Nephron (organoid): ENCODE measurements at regions not wholly inside any gene's neighbourhood (a gene's known extent, or its start where the extent isn't known, plus 50 kb on each side); places are given as distances from the start of the nearest gene placed in this dataset.

ENCODE experiments used
- H3K27ac Mint-ChIP-seq, 3 experiments: 2 replicates each; pipeline ENCODE4 v1.8.0; 2020; ENCODE audit warnings: mixed read lengths in 3 of 3, mild to moderate bottlenecking in 2 of 3, moderate library complexity in 1 of 3
- H3K27me3 Mint-ChIP-seq: 2 replicates; pipeline ENCODE4 v1.8.0; 2021; ENCODE audit warnings: low read depth, mild to moderate bottlenecking, moderate library complexity, mixed read lengths
- H3K36me3 Mint-ChIP-seq: 2 replicates; pipeline ENCODE4 v1.8.0; 2020; ENCODE audit warnings: low read depth, mixed read lengths
- H3K4me1 Mint-ChIP-seq: 2 replicates; pipeline ENCODE4 v1.8.0; 2020; ENCODE audit warnings: mixed read lengths
- H3K4me3 Mint-ChIP-seq, 3 experiments: 2 replicates each; pipeline ENCODE4 v1.8.0; 2020; ENCODE audit warnings: mild to moderate bottlenecking in 3 of 3, mixed read lengths in 3 of 3, moderate library complexity in 2 of 3
- H3K9me3 Mint-ChIP-seq: 2 replicates; pipeline ENCODE4 v1.8.0; 2020; ENCODE audit warnings: mixed read lengths
- CTCF ChIP-seq, 3 experiments: fragments of 200-600 bp; sonication (generic); IDR thresholded peaks; one replicate each; pipeline ENCODE4 v1.5.0; 2021; ENCODE audit warnings: antibody characterized with exemption in 3 of 3; ENCODE audit not compliant: unreplicated experiment in 3 of 3

DNA sequence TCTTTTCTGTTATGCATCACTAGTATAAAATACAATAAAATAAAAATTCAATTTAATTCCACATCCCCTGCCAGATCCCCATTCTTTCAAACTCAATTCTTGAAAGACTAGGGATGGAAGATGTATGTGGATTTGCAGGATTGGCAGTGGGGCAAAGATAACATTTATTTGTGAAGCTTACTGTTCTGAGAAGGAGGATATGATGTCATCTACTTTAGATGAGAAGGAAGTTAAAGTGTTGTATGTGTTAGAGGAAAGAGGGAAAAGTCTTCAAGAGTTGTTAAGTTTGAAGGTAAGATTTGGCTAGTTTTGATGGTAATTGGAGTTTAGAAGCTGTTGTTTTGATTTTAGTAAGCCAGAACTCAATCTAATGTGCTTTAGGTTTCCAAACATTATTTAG is 845.1 kb upstream of the NR2F2 start:
- no peak for TF ChIP-seq CTCF (IDR thresholded peaks at IDR 0.05; ENCODE audit: unreplicated experiment in 3 of 3)
- H3K4me1 Mint-ChIP-seq, result no peaks in the 10 kb centered on the region
- H3K36me3 Mint-ChIP-seq, result peaks cover 3% of the 10 kb centered on the region
- H3K27me3 Mint-ChIP-seq, result no peaks in the 10 kb centered on the region
- H3K27ac Mint-ChIP-seq, result no peak overlapping the region
- H3K4me3 Mint-ChIP-seq, result no peak overlapping the region
- H3K9me3 Mint-ChIP-seq, result peaks cover 24% of the 10 kb centered on the region

DNA sequence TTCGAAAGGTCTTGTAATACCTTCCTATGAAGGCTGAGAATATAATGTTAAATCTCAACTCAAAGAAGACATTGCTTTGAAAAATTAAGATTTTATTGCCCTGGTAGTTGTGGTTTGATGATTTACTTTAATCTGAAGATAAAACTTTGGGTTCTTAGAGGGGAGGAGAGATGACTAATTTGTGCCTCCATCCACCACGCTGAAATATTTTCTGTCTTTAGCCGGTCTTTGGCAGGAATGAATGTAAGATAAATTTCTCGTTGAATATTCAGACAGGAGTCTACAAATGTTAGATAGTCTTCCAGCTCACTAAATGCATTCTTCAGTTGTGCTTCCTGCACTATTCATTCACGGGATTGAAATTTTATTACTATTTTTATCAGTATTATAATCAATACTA is 844.3 kb upstream of the NR2F2 start:
- H3K4me3 Mint-ChIP-seq, result no peak overlapping the region
- no peaks in the 10 kb centered on the region for H3K27me3 Mint-ChIP-seq
- H3K27ac Mint-ChIP-seq, result no peak overlapping the region
- no peak for TF ChIP-seq CTCF (IDR thresholded peaks at IDR 0.05; ENCODE audit: unreplicated experiment in 3 of 3)
- H3K4me1 Mint-ChIP-seq, result no peaks in the 10 kb centered on the region
- peaks cover 24% of the 10 kb centered on the region for H3K9me3 Mint-ChIP-seq
- peaks cover 3% of the 10 kb centered on the region for H3K36me3 Mint-ChIP-seq

- Mint-ChIP-seq H3K4me3 (no peak overlapping the region), H3K36me3 (no peaks in the 10 kb centered on the region), H3K4me1 (peaks cover 3% of the 10 kb centered on the region), H3K9me3 (peaks cover 21% of the 10 kb centered on the region), H3K27ac (no peak overlapping the region), H3K27me3 (no peaks in the 10 kb centered on the region)
- TF ChIP-seq CTCF (IDR thresholded peaks at IDR 0.05; ENCODE audit: unreplicated experiment in 3 of 3), result no peak
Measured at GRCh38 chr15:95489103-95489502, 841.4 kb upstream of the NR2F2 start.

GRCh38 chr15:95492388-95493070 is 838.0 kb upstream of the NR2F2 start:
- Mint-ChIP-seq H3K4me1 (peaks cover 14% of the 10 kb centered on the region), H3K9me3 (no peaks in the 10 kb centered on the region), H3K36me3 (no peaks in the 10 kb centered on the region), H3K4me3 (no peak overlapping the region), H3K27ac (peak overlapping the region in 1 of 3 experiments; percentile 27), H3K27me3 (peaks cover 5% of the 10 kb centered on the region)
- no peak for TF ChIP-seq CTCF (IDR thresholded peaks at IDR 0.05; ENCODE audit: unreplicated experiment in 3 of 3)

DNA sequence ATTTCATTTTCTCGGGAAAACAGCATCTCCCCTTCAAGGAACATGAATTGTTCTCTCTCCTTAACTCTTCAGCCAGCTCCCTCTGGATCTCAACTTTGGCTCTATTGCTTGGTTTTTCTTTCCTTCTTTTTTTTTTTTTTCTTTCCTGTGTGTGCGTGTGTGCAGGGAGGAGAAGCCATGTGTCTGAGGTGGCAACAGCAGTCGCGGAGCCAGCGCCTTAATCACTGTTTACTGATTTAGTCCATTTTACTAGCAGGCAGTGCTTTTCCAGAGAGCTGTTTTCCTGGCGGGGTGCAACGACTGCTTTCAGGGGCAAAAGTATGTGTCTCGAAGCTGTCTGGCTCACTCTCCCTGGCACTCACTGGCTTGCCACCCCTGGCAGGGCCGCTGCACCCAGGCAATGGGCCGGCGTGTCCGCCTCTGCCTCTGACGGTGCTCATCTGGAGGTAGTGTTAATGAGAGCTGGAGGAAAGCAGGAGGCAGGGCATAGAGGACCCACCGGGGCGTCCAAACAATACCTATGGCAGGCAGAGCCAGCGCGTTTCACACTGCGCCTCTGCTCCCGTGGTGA is 835.4 kb upstream of the NR2F2 start:
- peak overlapping the region; percentile 0 to 53 (median 52) for H3K27ac Mint-ChIP-seq
- TF ChIP-seq CTCF (IDR thresholded peaks at IDR 0.05; ENCODE audit: unreplicated experiment in 3 of 3), result no peak
- H3K4me3 Mint-ChIP-seq, result no peak overlapping the region
- H3K9me3 Mint-ChIP-seq, result no peaks in the 10 kb centered on the region
- H3K4me1 Mint-ChIP-seq, result peaks cover 18% of the 10 kb centered on the region
- no peaks in the 10 kb centered on the region for H3K36me3 Mint-ChIP-seq
- H3K27me3 Mint-ChIP-seq, result peaks cover 5% of the 10 kb centered on the region

DNA sequence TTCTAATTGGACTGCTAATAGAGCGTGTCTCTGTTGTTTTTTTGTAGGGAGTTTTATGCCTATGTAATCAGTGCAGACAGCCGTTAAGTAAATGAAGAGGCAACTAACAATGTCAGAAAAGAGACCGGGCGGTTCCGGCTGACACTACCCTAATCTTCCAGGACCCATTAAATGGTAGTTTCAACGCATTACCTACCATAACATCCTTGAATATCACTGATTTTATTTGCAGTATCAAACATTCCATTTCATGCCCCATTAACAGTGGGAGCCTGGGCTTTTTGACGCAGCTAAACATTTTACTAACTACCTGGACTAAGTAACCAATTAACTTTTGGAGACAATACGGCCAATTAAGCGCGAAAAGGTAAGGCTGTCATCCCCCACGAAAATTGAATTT is 832.9 kb upstream of the NR2F2 start:
- TF ChIP-seq CTCF (IDR thresholded peaks at IDR 0.05; ENCODE audit: unreplicated experiment in 3 of 3), result no peak
- H3K9me3 Mint-ChIP-seq, result no peaks in the 10 kb centered on the region
- H3K27ac Mint-ChIP-seq, result no peak overlapping the region

More for the DNA sequence above, 832.9 kb upstream of the NR2F2 start:
- no peaks in the 10 kb centered on the region for H3K36me3 Mint-ChIP-seq
- peaks cover 18% of the 10 kb centered on the region for H3K4me1 Mint-ChIP-seq
- H3K4me3 Mint-ChIP-seq, result no peak overlapping the region
- peaks cover 5% of the 10 kb centered on the region for H3K27me3 Mint-ChIP-seq
